ENCODE measurements at regions not wholly inside any gene's neighbourhood (a gene's known extent, or its start where the extent isn't known, plus 50 kb on each side); places are given as distances from the start of the nearest gene placed in this dataset.
A peak's percentile ranks its signal among the peaks of the same experiment; 100 is the strongest.
"Not testable (repeated sequence)": the region's sequence is repeated elsewhere in the genome, so short reads cannot be mapped to it uniquely, and the experiment has no call there.

- Mint-ChIP-seq H3K27ac (peak overlapping the region; percentile 36), H3K4me1 (peaks cover 4% of the 10 kb centered on the region), H3K36me3 (ENCODE audit: low read depth) (no peaks in the 10 kb centered on the region), H3K9me3 (peaks cover 3% of the 10 kb centered on the region), H3K27me3 (peaks cover 42% of the 10 kb centered on the region), H3K4me3 (peak overlapping the region; percentile 58)
- peak; percentile 68 for DNase-seq
- intact Hi-C loops (cut with micrococcal nuclease) = no loop called here
Measured at GRCh38 chr6:28606424-28607391, 81.0 kb downstream of the GPX5 start.

DNA sequence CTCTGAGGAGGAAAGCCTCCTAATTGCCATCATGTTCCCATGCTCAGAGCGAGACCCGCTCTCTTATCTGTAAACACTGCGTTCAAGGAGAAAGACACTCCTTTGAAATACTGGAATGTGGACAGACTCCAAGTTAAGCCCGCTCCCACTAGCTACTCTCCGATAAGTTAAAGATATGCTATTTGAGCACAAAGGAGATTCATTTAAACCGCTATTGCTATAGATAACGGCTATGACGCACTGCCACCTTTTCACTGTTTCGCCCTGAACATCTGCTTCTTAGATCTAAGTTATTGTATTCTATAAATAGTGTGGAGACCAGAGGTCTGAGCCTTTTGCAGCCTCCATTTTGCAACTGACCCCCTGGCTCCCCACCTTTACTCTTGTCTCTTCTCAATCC is 82.3 kb downstream of the GPX5 start:
- Mint-ChIP-seq H3K27ac (no peak overlapping the region), H3K9me3 (peaks cover 3% of the 10 kb centered on the region), H3K36me3 (ENCODE audit: low read depth) (no peaks in the 10 kb centered on the region), H3K27me3 (peaks cover 42% of the 10 kb centered on the region), H3K4me1 (peaks cover 4% of the 10 kb centered on the region), H3K4me3 (no peak overlapping the region)
- DNase-seq = no peak
- intact Hi-C loops (cut with micrococcal nuclease) = no loop called here

DNA sequence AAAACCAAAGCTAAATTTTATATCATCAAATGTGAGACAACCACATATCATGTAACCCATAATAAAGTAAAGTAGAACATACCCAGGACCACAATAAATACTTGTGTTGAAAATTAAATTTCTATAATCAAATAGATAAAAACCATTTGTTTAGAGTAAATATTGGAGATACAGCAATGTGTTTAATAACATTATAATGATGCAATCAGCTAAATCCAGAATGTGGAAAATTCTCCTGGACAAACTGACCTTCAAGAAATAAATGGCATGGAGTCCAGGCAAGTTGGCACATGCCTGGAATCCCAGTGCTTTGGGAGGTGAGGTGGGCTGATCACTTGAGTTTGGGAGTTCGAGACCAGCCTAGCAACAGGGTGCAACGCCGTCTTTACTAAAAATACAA is 84.0 kb downstream of the GPX5 start:
- Mint-ChIP-seq H3K27me3 (peaks cover 47% of the 10 kb centered on the region), H3K9me3 (peaks cover 3% of the 10 kb centered on the region), H3K4me1 (peaks cover 4% of the 10 kb centered on the region), H3K4me3 (no peak overlapping the region), H3K27ac (no peak overlapping the region), H3K36me3 (ENCODE audit: low read depth) (no peaks in the 10 kb centered on the region)
- intact Hi-C loops (cut with micrococcal nuclease) = no loop called here
- no peak for DNase-seq

DNA sequence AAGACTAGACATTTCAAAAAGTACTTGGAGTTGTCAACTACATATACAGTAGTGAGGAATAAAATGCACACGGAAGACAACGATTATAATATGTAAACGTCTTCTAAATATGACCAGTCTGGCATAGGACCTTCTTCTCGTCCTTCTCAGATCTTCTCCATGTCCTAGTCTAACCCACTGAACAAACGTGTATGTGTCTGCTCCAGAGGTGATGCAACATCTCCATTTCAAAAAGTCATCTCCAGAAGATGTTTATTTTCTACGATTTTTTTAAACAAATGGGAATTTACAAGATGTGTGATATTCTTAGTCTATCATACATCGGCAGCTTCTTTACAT is 89.9 kb downstream of the GPX5 start:
- Mint-ChIP-seq H3K27ac (no peak overlapping the region), H3K27me3 (peaks cover 36% of the 10 kb centered on the region), H3K9me3 (peaks cover 8% of the 10 kb centered on the region), H3K36me3 (ENCODE audit: low read depth) (no peaks in the 10 kb centered on the region), H3K4me3 (no peak overlapping the region), H3K4me1 (no peaks in the 10 kb centered on the region)
- intact Hi-C loops (cut with micrococcal nuclease) = no loop called here
- no peak for DNase-seq

- Mint-ChIP-seq H3K27me3 (peaks cover 40% of the 10 kb centered on the region), H3K27ac (no peak overlapping the region), H3K36me3 (ENCODE audit: low read depth) (no peaks in the 10 kb centered on the region), H3K4me3 (no peak overlapping the region), H3K9me3 (peaks cover 9% of the 10 kb centered on the region), H3K4me1 (no peaks in the 10 kb centered on the region)
- DNase-seq = no peak
- intact Hi-C loops (cut with micrococcal nuclease) = no loop called here
Measured at GRCh38 chr6:28615955-28616747, 90.5 kb downstream of the GPX5 start.

DNA sequence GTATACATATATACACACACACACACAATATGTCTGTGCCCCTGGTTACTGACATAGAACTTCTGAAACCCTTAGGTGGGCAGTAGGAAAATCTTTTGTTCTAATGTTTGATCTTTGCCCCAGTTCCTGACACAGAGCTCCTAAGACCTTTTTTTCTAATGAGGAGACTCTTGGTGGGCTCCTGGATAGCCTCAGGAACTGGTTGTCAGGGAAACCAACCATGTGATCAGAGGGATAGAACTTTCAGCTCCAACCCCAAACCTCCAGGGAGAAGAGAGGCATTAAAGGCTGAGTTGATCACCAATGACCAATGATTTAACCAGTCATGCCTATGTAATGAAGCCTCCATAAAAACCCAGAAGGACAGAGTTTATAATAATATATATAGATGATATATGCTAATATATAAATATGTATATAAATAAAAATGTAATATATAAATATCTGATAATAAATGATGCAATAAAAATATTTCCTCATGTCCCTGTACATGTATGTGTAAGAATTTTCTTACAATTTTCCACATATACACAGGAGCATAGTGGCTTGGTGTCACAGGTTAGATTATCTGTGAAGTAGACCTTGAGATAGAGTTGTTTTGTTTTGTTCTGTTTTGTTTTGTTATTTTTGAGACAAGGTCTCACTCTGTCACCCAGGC is 93.3 kb downstream of the GPX5 start:
- H3K27me3 Mint-ChIP-seq = peaks cover 37% of the 10 kb centered on the region
- H3K4me3 Mint-ChIP-seq = no peak overlapping the region
- H3K9me3 Mint-ChIP-seq = peaks cover 13% of the 10 kb centered on the region
- H3K27ac Mint-ChIP-seq = no peak overlapping the region
- no peaks in the 10 kb centered on the region for H3K36me3 Mint-ChIP-seq (ENCODE audit: low read depth)
- intact Hi-C loops (cut with micrococcal nuclease) = no loop called here
- DNase-seq = no peak
- no peaks in the 10 kb centered on the region for H3K4me1 Mint-ChIP-seq

GRCh38 chr6:28621268-28621667 is 95.6 kb downstream of the GPX5 start:
- H3K4me1 Mint-ChIP-seq; H3K9me3 Mint-ChIP-seq; intact Hi-C loops (cut with micrococcal nuclease); DNase-seq; H3K27ac Mint-ChIP-seq; H3K36me3 Mint-ChIP-seq (ENCODE audit: low read depth): not testable (repeated sequence)
- Mint-ChIP-seq H3K4me3 (peak overlapping the region; percentile 34), H3K27me3 (peaks cover 25% of the 10 kb centered on the region)

GRCh38 chr6:28623242-28623641 is 97.6 kb downstream of the GPX5 start:
- H3K9me3 Mint-ChIP-seq; H3K36me3 Mint-ChIP-seq (ENCODE audit: low read depth); H3K4me1 Mint-ChIP-seq; H3K27ac Mint-ChIP-seq; DNase-seq; H3K4me3 Mint-ChIP-seq; intact Hi-C loops (cut with micrococcal nuclease): not testable (repeated sequence)
- H3K27me3 Mint-ChIP-seq = peaks cover 18% of the 10 kb centered on the region

DNA sequence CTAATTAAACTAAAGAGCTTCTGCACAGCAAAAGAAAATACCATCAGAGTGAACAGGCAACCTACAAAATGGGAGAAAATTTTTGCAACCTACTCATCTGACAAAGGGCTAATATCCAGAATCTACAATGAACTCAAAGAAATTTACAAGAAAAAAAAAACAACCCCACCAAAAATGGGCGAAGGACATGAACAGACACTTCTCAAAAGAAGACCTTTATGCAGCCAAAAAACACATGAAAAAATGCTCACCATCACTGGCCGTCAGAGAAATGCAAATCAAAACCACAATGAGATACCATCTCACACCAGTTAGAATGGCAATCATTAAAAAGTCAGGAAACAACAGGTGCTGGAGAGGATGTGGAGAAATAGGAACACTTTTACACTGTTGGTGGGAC is 100.7 kb downstream of the GPX5 start:
- H3K4me3 Mint-ChIP-seq; H3K27ac Mint-ChIP-seq; DNase-seq; H3K9me3 Mint-ChIP-seq; H3K4me1 Mint-ChIP-seq; H3K27me3 Mint-ChIP-seq; H3K36me3 Mint-ChIP-seq (ENCODE audit: low read depth); intact Hi-C loops (cut with micrococcal nuclease): not testable (repeated sequence)

DNA sequence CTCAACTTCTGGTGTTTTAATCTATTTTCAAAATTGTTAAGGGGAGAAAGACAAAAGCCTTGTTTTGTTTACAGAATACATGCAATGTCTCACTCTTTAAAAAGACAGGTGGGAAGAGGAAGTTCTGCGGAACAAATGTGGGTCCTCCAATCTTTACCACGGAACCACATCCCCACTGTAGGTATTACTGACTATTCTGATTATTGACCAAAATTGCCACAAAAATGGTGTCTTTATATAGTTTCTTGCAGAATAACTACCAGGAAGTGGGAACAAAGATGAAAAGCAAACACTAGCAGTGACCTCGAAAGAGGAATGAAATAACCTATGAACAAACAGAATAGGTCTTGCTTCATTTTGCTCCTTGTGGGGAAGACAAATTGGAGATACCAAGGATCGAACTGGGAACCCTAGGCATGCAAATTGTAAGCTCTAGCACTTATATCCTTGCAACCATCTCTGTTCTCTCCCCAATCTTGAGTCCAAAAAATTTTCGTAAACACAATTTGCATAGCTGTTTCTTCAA is 106.7 kb downstream of the GPX5 start:
- H3K4me3 Mint-ChIP-seq = no peak overlapping the region
- peaks cover 13% of the 10 kb centered on the region for H3K9me3 Mint-ChIP-seq
- no peak overlapping the region for H3K27ac Mint-ChIP-seq
- no peak for DNase-seq
- H3K27me3 Mint-ChIP-seq = peaks cover 51% of the 10 kb centered on the region
- no peaks in the 10 kb centered on the region for H3K36me3 Mint-ChIP-seq (ENCODE audit: low read depth)
- intact Hi-C loops (cut with micrococcal nuclease) = no loop called here
- peaks cover 6% of the 10 kb centered on the region for H3K4me1 Mint-ChIP-seq

- Mint-ChIP-seq H3K9me3 (peaks cover 13% of the 10 kb centered on the region), H3K4me3 (no peak overlapping the region), H3K4me1 (peaks cover 6% of the 10 kb centered on the region), H3K27ac (no peak overlapping the region), H3K36me3 (ENCODE audit: low read depth) (no peaks in the 10 kb centered on the region), H3K27me3 (peaks cover 57% of the 10 kb centered on the region)
- DNase-seq = no peak
- intact Hi-C loops (cut with micrococcal nuclease) = no loop called here
Measured at GRCh38 chr6:28633445-28634215, 107.9 kb downstream of the GPX5 start.

DNA sequence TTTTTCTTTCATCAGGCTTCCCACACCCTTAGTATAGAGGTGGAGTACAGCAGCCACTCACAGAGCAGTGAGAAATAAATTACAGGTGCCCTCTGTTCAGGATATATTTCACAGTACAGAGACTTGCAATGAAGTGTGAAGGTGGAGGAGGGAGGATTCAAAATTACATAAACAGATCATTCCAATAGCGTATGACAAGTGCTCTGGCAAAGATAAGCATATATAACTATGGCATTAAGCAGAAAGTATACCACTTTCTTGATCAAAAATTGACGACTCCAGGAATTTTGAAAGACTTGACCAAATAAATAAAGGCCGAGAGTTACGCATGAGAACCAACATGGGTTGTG is 108.7 kb downstream of the GPX5 start:
- Mint-ChIP-seq H3K4me1 (peaks cover 6% of the 10 kb centered on the region), H3K4me3 (peak overlapping the region; percentile 66), H3K27me3 (peaks cover 60% of the 10 kb centered on the region), H3K36me3 (ENCODE audit: low read depth) (no peaks in the 10 kb centered on the region), H3K27ac (no peak overlapping the region), H3K9me3 (peaks cover 13% of the 10 kb centered on the region)
- intact Hi-C loops (cut with micrococcal nuclease) = no loop called here
- DNase-seq = no peak

- peak overlapping the region; percentile 20 for H3K27ac Mint-ChIP-seq
- no peaks in the 10 kb centered on the region for H3K36me3 Mint-ChIP-seq (ENCODE audit: low read depth)
- H3K4me3 Mint-ChIP-seq = peak overlapping the region; percentile 66
- intact Hi-C loops (cut with micrococcal nuclease) = no loop called here
- H3K4me1 Mint-ChIP-seq = peaks cover 6% of the 10 kb centered on the region
- peaks cover 13% of the 10 kb centered on the region for H3K9me3 Mint-ChIP-seq
- DNase-seq = peak; percentile 60
- H3K27me3 Mint-ChIP-seq = peaks cover 60% of the 10 kb centered on the region
Measured at GRCh38 chr6:28634761-28635546, 109.3 kb downstream of the GPX5 start.

Measured in activated CD4-positive, alpha-beta T cell treated with anti-CD3 and anti-CD28 coated beads, Interleukin-2, amount 10 ng/mL, durations not matched to agents 24 days and 14 days (primary cell).